Fibroblast of mammary gland (primary cell): ENCODE measurements at regions not wholly inside any gene's neighbourhood (a gene's known extent, or its start where the extent isn't known, plus 50 kb on each side); places are given as distances from the start of the nearest gene placed in this dataset.

Experiments used
- DNase-seq: peaks from one replicate; pipeline ENCODE4 v3.0.0-alpha.2; 2010; ENCODE audit warnings: low read depth
- H3K4me3 ChIP-seq: 2 replicates; pipeline ENCODE4 v1.5.1; 2011; ENCODE audit warnings: low read depth, mild to moderate bottlenecking, low read length, moderate library complexity; ENCODE audit not compliant: control insufficient read depth
- CTCF ChIP-seq: conservative IDR thresholded peaks from 2 replicates; pipeline ENCODE4 v1.5.1; 2011; ENCODE audit warnings: low read depth, low read length, inconsistent platforms; ENCODE audit not compliant: control insufficient read depth, insufficient read depth

- H3K4me3 ChIP-seq, result no peak overlapping the region
- no peak for DNase-seq
- TF ChIP-seq CTCF, result no peak
These were observed 137.6 kb downstream of the AKAP11 start for GRCh38 chr13:42409551-42409950.

- DNase-seq, result no peak
- TF ChIP-seq CTCF, result no peak
- no peak overlapping the region for H3K4me3 ChIP-seq
These were observed 141.0 kb downstream of the AKAP11 start for GRCh38 chr13:42412812-42413483.

GRCh38 chr13:42413484-42413815 is 141.5 kb downstream of the AKAP11 start:
- no peak overlapping the region for H3K4me3 ChIP-seq
- TF ChIP-seq CTCF, result no peak
- peak; percentile 4 for DNase-seq

DNA sequence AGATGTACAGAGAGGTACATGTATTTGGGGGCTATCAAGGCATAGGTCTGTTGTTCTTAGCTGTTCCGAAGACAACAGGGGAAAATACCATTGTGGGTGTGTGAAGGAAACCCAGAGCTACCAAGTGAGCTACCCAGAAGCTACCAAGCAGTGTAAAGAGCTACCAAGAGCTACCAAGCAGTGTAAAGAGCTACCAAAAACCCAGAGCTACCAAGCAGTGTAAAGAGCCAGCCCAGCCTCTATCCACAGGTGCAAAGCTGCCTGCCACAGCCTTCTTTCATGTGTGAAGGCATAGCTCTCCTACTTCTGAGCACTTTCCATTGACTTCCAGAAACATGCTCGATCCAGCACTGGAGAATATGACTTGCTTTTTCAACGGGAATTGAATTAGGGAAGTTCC is 145.7 kb downstream of the AKAP11 start:
- no peak overlapping the region for H3K4me3 ChIP-seq
- TF ChIP-seq CTCF, result no peak
- DNase-seq, result no peak

DNA sequence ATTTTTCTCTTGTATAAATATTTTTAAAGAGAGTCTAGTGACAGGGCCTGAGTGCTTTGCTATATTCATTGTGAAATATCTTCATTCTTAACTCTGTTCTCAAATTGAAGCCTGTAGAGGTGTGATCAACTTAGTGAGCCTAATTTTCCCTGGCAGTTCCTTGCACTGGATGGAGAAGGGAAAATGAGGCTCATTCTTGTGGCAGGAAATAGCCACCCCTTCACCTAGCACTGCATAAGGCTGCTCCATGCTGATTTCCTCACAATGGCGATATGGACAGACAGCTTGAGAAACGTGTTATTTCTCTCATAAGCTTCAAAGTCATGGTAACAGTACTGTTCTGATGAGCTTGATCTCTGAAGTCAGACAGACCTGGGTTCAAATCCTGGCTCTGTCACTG is 146.2 kb downstream of the AKAP11 start:
- DNase-seq, result no peak
- H3K4me3 ChIP-seq, result no peak overlapping the region
- TF ChIP-seq CTCF, result no peak

- TF ChIP-seq CTCF, result no peak
These were observed 148.4 kb downstream of the AKAP11 start for GRCh38 chr13:42420304-42420703.

DNA sequence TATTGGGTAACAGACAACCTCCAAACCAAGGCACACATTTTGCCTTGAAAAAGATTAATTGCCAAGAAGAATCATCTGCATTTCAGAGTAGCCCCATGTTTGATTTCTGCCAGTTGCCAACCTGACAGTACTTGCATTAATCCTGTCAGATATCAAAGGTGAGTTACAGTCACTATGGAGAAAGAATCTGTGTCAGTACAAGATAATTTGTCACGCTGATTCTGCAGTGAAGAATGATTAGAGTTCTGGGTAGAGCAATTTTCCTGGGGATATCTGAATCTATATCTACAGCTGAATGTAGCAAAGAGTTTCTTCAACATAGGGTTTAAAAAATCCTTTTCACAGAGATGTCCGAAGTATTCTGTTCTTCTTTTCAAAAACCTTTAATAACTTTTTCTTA is 150.7 kb downstream of the AKAP11 start:
- no peak for DNase-seq
- TF ChIP-seq CTCF, result no peak
- H3K4me3 ChIP-seq, result no peak overlapping the region

More at GRCh38 chr13:42420304-42420703, 148.4 kb downstream of the AKAP11 start:
- no peak for DNase-seq
- H3K4me3 ChIP-seq, result no peak overlapping the region
